GM21367 (cell line): ENCODE measurements at regions not wholly inside any gene's neighbourhood (a gene's known extent, or its start where the extent isn't known, plus 50 kb on each side); places are given as distances from the start of the nearest gene placed in this dataset.
"Not testable (repeated sequence)": the region's sequence is repeated elsewhere in the genome, so short reads cannot be mapped to it uniquely, and the experiment has no call there.

Experiments
- ATAC-seq: cut with Tn5 transposase; IDR thresholded peaks from one replicate; pipeline ENCODE4 v1.9.1; 2021; ENCODE audit not compliant: unreplicated experiment

DNA sequence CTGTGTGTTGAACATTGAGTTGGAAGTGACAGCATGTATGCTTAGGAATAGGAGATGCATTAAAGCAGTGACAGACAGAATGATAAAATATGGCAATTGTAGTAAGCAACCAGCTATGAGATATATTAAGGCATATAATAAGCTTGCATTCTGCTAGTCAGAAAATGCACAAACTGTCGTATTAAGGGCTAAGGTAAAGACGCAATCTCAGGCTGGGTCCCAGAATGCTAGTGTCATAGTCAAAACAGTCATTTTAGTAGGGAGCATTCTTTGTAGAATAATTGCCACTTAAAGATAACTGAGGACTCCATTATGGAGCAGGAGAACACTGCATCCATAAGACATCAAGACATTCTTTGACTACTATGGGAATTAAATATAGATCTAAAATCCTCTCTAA lies 1369.7 kb upstream of the C9orf72 start:
- no peak for ATAC-seq

DNA sequence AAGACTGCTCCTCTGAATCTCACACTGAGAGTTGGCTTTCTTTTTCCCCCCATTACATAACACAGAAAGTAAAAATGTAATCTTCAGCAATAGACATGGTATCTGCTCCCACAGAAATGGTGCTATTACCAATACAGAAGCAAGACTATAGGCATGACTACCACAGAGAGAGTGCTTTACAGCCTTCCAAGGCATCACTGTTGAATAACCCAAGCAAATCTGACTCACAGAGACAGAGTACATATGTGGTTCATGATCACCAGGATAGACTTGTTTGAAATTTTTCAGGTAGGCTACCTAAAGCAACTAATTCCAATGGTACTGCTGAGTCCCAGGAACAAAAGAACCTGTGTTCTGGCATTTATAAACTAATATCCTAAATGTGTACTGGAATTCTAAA lies 1373.4 kb upstream of the C9orf72 start:
- no peak for ATAC-seq

DNA sequence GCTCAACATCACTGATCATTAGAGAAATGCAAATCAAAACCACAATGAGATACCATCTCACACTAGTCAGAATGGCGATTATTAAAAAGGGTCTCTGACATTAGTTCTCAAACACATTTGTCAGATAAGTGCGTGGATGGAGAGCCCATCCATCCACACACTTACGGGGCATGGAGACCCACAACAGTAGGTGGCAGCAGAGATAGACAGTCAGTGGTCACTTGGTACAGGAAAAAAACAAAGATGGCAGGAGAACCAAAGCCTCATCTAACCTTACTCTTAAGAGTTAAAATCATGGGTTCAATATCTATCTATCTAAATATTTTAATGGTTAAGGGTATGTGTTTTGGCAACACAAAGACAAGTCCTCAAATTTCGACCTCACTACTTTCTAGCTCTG lies 1378.7 kb upstream of the C9orf72 start:
- ATAC-seq: no peak

DNA sequence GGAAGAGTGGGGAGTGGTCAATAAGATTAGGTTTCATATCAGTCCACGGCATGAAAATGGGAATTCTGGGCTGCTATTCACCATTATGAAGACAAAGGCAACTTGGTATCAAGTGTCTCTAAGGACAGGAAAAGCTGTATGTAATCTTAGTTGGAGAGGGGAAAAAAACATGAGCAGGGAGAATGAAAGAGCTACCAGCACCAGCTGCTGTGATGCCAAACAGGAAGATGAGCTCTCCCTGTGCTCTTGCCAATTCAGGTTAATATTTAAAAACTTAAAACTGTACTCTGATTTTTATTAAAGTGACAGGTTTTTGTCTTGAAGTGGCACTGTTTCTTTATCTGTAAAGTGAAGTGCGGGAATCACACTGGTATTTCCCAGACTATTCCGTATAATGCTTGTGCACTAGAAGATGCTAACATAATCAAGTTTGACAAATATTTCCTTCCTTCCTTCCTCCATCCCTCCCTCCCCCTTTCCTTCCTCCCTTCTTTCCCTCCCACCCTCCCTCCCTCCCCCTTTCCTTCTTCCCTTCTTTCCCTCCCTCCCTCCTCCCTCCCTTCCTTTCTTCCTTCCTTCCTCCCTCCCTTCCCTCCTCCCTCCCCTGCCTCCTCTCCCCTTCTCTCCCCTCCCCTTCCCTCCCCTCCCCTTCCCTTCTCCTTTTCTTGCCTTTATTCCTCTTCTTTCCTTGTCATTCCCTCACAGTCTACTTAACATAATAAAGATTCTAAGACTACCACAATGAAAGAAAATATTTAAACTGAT lies 1383.0 kb upstream of the C9orf72 start:
- ATAC-seq: no peak

DNA sequence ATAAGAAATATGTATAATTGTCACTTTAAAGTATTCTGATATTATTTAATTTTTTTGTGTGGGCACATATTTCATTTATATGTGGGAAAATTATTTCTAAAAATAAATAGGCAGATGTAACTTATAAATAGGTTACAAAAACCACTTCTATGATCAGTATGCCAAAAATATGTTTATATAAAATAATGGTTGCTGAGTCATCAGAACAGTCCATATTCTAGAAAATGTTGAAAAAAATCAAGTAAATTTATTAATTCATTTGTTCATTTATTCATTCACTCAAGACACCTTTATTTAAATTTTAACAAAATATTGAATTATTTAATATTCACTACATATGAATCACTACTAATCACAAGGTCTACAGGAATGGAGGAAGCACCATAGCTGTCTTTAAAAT lies 1387.3 kb upstream of the C9orf72 start:
- no peak for ATAC-seq

DNA sequence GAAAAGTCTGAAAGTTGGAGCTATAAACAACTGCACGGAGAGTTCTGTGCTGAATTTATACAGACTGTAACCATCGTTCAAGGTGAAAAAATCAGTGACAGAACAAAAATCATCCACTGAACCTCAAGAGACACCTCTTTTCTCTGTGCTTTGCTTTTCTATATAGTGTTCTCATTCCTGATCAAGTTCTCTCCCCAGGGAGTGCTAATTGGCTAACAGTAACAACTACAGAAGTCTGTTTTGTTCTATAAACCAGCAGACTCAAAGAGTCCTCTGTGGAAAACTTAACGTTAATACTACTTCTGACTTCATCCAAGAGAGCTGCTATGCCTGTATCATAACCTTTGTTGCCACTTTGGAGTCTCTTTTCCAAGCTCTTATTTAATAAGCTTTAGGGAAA lies 1388.3 kb upstream of the C9orf72 start:
- no peak for ATAC-seq

DNA sequence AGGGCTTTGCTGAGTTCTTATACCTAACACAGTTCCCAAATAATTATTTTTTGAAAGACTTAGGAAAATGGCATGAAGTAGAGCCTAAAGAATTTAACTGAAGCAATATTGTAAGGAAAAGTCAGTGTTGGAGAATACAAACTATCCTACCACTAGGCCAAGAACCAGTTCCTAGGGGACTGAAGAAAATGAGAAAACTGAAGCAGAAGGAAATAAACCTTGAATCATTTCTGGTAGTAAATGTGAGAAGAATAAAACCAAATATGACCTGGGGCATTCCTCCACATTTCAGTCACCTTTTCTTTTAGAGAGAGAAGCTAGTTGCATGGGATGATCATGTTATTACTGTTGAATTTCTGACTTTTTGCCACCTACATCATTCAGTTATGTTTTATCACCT lies 1393.9 kb upstream of the C9orf72 start:
- ATAC-seq: no peak

DNA sequence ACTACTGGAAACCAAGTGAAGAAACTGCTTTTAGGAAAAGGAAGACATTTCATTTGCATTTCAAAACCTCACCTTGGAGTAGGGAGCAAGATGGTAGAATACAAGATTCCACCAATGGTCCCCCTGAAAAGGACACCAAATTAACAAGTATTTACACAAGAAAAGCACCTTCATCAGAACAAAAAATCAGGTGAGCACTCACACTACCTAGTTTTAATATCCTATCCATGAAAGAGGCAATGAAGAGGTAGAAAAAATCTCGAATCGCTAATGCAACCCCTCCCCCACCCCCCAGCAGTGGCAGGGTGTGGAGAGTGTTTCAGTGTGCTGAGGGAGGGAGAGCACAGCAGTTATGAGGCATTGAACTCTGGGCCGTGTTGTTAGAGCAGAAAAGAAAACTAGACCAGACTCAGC lies 1397.0 kb upstream of the C9orf72 start:
- no peak for ATAC-seq

DNA sequence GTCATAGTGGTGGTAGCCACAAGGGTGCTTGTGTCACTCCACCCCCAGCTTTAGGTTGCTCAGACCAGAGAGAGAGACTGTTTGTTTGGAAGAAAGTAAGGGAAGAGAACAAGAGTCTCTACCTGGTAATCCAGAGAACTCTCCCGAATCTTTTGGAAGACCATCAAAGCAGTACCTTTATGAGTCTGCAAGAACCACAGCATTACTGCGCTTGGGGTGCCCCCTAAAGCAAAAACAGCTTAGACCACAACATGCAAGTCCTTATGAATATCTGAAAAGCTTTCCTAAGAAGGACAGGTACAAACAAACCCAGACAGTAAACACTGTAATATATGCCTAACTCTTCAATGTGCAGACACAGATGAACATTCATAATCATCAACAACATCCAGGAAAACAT lies 1398.6 kb upstream of the C9orf72 start:
- no peak for ATAC-seq

DNA sequence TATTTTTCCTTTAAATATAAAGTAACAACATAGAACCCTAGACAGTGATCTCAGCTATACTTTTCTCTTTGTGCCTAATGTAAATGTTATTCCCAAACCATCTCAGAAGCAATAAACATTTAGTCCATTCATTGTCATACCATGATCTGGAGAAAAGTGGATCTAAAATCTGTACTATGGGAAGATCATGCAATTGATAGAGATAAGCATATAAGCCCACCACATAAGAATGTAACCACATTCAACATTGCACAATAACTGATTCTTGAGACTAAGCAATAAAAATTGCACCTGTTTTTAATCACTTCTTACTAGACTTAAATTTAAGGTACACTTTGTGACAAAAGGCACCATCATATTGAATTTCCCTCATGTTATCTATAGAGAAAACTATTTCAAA lies 1403.0 kb upstream of the C9orf72 start:
- no peak for ATAC-seq

DNA sequence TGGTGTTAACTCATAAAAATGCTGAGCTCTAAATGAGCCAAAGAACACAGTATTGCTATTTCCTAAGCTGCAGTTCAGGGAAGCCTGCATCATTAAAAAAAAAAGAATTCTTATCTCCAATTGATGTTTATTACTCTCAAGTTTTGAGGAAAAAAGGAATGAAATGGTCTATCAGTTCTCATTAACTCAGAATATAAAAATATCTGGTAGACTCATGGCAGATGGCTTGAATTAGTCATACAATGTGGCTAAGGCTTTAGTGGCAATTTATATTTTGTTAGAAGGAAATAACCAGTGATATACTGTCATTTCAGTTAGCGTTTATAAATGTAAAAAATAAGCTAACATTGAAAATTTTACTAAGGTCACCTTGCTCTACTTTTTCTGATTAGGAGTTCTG lies 1403.4 kb upstream of the C9orf72 start:
- ATAC-seq: no peak

DNA sequence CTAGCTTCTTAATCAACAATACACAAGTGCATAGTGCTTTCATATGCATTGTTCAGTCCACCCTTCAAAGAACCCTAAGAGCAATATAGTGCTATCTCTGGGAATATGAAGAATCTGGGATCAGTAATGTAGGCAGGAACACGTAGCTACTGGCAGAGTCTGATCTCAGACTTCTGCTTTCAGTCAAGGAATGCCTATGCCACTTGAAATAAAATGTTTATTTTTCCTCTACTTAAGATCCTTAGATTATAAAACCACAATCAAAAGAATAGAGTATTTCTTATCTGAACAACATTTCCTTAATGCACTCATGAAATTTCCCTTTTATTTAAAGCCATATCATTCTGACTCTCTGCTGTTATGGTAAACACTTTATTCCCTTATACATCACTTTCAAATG lies 1407.8 kb upstream of the C9orf72 start:
- no peak for ATAC-seq

DNA sequence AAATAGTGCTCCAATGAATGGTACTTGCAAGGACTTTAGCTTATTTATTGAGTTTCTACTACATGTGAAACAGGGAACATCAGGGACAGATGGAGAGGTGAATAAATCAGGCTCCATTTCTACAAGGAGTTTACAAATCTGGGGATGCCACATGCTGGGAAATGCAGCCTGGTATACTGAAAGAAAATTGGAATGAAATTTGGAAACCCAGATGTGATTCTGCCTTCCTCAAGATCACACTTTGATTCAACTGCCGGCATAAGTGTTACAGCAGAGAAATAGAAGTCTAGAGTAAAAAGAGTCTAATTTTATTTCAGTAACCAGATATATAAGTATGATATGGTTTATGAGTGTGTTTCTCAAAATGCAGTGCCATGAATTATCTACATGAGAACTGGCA lies 1408.4 kb upstream of the C9orf72 start:
- no peak for ATAC-seq

DNA sequence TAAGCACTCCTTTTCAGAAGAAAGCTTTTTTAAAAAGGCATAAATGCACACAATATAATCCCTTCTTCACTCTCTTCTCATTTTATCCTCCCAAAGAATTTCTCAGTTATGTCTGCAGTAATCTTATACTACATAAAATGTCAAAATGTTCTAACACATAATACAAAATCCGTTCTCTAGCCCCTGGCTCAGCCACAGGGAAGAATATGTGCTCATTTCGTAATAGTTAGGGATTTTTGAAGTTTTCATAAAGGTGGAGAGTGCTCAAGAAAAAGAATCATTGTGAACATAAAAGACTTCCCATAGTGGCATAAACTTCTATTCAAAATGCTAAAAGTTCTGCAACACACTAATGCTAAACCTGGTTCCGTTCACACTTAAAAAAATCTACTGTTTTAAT lies 1410.7 kb upstream of the C9orf72 start:
- ATAC-seq: no peak

DNA sequence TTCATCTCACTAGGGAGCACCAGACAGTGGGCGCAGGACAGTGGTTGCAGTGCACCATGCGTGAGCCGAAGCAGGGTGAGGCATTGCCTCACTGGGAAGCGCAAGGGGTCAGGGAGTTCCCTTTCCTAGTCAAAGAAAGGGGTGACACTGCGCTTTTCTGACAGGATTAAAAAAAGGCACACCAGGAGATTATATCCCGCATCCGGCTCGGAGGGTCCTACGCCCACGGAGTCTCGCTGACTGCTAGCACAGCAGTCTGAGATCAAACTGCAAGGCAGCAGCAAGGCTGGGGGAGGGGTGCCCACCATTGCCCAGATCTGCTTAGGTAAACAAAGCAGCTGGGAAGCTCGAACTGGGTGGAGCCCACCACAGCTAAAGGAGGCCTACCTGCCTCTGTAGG lies 1416.7 kb upstream of the C9orf72 start:
- not testable (repeated sequence) for ATAC-seq

DNA sequence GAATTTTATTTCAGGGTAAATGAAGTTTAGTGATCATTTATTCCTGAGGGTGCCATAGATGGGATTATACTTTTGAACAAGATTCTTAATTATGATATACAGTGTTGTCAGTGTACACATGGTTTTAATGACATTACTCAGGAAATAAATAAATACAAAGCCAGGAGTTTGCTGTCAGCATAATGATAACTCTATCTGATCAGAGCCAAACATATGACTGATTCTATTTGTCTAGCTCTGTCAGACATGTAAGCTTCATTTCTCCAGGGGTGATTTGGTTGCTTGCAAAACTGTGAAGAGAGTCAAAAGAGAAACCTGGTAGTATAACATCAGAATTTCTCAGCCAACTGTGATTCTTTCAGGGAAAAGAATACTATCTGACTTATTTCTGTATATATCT lies 1425.8 kb upstream of the C9orf72 start:
- no peak for ATAC-seq

DNA sequence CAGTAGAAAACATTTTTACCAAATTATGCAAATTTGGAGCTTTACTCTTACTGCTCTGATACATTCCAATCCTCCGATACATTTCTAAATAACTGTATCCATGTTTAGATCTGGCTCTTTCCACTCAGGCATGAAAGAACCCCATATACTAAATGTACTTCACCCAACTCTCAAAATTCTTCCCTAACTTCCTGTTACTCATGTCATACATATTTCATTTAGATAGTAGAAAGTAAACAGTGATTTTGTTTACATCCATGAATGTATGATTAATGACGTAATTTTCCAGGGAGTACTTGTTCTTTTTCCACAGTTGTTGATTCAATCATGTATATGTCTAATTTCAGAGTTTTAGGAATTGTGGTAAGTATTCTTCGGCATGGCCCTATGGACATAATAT lies 1426.5 kb upstream of the C9orf72 start:
- no peak for ATAC-seq

DNA sequence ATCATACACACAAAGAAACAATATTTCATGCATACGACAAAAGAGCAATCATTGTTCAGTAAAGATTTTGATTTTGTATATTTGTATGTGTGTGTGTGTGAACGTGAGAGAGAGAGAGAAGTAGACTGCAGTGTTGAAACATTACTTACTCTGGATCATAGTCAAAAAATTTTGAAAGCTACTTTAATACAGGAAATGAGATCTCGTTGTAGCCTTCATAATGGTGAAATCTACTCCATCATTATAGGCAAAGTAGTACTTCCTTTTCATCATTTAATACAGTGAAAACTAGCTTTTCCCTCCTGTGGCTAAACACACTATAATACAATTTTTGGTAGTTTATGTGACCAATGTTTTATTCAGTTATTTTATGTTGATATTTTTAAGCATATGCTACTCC lies 1427.7 kb upstream of the C9orf72 start:
- no peak for ATAC-seq

DNA sequence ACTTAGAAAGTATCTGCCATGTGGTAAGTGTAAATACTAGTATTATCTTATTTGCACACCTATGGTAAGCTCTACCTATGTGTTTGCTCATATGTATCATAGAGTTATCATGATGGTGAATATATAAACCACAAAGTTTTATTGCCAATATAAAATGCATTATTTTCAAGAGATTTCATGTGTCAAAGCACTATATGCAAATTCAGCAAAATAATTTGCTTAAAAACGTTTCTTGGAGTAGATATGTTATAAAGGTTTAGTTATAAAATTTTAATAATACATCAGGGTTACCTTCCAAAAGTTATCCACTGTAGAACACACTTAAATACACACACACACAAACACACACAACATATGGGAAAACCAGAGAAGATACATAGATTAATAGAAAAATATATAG lies 1431.7 kb upstream of the C9orf72 start:
- ATAC-seq: no peak

DNA sequence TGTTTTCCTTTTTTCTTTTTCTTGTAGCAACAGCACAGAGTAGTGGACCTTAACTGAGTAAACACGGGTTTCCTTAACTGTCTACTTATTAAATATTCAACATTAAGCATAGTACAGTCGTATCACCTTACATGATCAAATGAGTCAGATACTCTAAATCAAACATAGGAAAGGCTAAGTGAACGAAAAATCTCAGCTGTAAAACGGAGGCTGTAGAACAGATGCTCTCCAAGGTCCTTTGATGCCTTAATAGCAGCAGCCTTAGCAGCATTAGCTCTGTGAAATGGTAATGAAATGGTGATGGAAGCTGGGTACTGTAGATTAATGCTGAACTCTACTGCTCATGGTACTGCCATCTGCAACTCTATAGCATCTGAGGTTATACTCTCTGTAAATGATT lies 1433.3 kb upstream of the C9orf72 start:
- no peak for ATAC-seq

DNA sequence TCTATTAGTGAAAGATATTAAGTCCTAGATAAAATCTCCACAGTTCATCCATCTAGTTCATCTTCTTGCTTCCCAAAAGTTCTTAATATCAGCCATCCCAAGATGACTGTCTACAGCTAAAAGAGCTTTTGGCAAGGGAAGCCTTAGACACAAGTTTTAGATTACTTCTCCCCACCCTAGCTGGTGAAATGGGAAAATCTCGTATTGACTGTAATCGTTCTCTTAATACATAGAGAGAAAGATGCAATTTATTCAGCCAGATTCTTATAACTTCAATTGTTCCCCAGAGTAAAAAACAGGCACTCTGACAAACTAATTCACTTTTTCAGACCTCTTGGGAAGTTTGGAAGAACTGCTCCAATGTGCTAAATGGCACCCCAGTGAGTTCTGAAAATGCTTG lies 1439.6 kb upstream of the C9orf72 start:
- ATAC-seq: no peak

DNA sequence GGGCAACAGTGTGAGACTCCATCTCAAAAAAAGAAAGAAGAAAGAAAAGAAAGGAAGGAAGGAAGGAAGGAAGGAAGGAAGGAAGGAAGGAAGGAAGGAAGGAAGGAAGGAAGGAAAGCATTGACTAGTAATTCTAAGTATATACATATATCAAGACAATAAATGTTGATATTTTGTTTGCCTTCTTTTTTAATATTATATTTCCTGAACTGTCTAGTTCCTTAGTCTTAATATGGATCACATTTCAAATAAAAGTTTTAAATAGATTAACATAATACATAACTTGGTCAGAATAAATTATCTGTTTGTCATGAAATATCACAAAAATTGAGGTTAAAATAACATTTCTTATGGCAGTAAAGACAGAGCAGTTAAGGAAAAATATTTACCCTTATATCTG lies 1448.4 kb upstream of the C9orf72 start:
- no peak for ATAC-seq

DNA sequence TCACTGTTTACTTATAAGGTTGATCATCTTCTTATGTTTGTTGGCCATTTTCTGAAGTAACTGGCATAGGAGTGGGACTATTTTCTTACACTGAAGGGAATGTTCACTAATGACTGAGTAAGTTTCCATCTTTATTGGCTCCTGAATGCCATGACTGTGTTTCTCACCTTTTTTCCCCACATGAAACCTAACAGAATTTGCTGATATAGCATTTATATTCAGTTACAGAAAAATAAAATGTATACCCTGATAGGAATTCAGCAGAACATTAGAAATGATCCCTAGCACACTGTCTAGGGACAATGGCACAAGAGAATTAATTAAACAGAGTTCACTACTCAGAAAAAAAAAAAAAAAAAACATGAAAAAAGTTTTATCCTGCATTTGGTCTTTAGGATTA lies 1465.1 kb upstream of the C9orf72 start:
- ATAC-seq: no peak
